GM21619 (cell line): ENCODE measurements at regions not wholly inside any gene's neighbourhood (a gene's known extent, or its start where the extent isn't known, plus 50 kb on each side); places are given as distances from the start of the nearest gene placed in this dataset.
"Not testable (repeated sequence)": the region's sequence is repeated elsewhere in the genome, so short reads cannot be mapped to it uniquely, and the experiment has no call there.

Source experiments
- ATAC-seq: cut with Tn5 transposase; IDR thresholded peaks from one replicate; pipeline ENCODE4 v1.9.1; 2021; ENCODE audit not compliant: unreplicated experiment

DNA sequence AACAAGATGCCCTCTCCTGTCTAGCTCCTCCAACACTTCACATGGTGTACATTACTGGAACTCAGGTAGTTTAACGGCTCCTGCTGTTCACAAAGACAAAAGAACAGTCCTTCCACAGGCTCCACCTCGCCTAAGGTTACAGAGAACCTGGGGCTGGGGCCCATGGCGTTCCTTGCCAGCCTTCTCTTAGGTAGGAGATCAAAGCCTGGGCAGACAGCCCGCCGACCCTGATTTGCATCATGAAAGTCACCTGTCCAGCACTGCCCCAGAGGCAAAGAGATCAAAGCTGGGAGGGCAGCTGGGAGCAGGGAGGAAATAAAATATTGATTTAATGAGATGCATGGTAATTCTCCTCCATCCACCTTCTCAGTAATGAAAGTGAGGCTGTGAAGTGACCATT lies 115.0 kb upstream of the SLIT3 start:
- no peak for ATAC-seq

DNA sequence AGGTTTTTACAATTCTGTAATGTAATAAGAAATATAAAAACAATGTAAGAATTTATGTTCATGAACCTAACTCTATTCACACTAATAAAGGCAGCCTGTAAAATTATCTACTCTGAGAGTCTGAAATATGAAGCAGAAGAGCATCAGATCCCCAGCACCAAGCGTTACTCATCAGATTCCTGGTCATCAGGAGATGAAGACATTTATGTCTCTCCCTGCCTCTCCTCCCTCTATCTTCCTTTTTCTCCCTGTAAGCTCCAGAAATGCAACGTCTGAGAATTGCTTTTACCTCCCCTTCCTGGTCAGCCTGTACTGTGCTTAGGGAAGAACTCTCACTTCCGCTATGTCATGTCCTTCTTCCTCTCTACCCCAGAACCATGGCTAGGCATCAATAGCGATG lies 114.4 kb upstream of the SLIT3 start:
- no peak for ATAC-seq

DNA sequence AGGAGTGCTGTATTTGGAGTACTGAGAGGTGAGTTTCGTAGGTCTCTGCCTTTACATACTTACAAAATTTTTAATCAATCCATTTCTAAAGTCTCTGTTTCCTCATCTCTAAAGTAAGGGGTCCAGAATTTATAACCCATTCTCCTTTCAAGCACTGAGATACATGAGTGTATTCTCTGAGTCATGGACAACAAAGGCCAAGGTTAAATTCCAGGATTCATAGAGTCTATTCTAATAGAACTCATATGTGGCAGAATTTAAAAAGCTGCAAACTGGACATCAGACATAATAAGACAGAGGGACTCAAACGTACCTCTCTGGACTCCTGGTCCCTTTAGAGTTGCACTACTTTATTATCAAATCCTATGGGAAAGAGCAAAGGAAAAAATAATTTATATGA lies 112.5 kb upstream of the SLIT3 start:
- ATAC-seq, result no peak

DNA sequence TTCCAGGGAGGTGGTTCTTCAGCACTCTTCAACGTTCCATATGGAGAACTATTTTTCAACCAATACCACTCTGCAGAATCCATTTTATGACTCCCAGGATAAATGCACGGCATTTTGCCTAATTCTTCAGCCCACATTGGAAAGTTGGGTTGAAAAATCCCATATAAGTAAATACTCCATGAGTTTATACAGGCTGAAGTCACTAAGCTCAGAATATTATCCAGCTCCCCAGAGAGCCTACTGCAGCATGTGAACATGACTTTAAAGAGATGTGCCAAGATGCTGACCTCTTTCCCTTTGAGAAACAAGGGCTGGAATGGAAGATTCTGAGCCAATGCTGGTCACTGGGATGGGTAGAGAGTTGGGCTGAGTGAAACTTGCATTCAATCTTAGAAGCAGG lies 111.9 kb upstream of the SLIT3 start:
- ATAC-seq, result no peak

DNA sequence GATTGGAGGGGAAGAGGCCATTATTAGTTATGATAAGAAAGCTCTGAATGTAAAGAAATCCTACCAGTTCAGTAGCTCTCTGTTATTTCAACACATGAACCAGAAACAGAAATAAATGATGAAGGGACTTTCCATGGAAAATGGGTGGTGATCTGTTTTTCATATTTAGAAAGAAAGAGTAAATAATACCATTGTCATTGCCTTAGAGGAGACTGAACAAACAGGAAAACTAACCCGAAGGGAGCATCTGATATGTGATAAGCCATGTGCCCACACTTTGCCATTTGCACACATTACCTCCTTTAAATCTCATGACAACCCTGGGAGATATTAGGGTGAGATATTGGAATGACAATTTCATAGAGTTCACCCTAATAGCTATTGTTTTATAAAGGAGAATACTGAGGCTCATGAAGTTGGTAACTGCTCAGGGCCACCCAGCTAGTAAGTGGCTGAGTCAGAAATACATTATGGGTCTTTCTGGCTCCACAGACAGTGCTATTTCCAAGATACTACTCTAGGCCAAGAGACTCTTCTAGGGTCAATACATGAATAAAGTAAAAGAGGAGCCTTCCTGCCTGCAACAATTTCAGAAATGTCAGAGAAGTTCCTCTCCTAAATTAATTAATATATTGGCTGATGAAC lies 111.0 kb upstream of the SLIT3 start:
- no peak for ATAC-seq

DNA sequence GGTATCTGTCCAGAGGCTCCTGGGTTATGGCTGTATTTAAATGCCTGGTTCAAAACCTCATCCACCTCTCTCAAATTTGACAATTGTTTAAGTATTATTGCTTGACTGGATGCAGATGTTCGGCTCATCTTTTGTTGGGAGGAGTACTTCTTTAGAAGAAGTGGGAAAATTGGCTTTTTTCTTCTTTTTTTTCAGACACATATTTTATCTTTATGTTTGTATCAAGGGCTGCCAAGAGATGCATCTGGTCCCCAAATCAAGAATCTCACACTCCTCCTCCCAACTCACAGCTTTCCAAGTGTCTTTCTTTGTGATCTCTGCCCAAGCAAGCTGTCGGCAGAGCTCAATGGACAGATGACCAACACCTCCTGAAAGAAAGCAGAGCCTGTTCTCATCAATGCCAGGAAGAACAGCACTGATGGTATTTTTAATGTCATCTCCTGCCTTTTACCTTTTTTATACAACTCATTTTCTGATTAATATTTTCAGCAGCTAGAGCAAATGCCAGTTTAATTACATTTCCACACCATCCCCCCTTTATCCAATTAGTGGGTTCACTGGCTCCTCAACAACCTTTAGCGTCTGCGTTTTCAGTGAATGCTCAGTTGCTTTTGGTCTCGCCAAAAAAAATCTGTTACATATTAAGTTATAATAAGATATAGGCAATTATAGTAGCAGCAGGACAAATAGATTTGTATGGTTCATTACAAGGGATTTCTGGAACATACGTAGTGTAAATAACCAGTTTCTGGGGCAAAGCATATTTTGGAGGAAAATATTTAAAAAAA lies 110.3 kb upstream of the SLIT3 start:
- ATAC-seq, result no peak

DNA sequence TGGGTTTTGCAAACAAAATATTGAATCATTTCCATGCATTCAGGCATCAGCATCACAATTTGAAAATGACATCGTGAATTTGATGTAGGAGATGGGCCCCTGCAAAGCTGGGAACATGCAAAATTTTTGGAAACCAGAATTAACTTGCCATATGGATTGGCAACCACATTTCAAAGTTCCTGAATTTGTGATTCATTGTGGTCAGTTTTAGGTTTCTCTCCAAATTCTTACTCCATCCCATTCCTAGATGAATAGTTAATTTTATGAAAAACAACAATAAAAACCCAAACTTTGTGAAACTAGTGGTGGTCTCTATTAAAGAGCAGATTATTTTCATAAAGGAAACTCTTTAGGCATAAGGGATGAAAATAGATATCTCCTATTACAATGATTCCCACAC lies 107.8 kb upstream of the SLIT3 start:
- ATAC-seq, result no peak

DNA sequence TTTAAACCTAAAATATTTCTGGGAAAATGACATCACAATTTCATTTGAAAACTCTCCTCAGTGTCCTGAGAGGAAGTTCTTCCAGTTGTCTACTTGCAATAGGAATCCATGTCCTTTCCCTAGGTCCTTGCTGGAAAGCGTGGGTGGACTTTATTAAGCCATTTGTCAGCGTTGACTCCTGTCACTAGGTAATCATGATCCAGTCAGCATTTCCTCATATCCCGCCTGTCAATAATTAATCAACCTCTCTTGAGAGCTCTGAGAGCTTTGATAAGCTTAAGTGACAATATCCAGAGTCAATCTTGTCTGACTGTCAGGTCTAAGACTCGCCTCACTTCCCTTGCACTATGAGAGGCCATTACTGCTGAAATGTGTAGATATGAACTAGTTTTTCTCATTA lies 107.2 kb upstream of the SLIT3 start:
- ATAC-seq, result no peak

DNA sequence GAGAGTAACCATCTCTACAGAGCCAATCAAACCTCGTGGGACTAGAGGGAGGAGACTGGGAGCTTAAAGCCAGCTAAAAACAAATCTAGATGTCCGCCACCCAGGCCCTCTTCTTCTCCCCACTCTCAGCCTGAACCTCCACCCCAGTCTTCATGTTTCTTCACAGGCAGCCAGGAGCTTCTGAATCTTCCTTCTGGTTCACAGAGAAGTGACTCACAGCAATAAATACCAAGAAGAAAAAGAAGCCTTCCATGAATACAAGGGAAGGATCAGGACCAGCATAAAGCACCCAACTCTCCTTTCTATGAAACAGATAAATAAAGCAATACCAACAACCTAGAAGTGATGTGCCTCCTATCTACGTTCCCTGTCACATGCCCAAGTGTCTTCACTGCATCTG lies 103.3 kb upstream of the SLIT3 start:
- no peak for ATAC-seq

DNA sequence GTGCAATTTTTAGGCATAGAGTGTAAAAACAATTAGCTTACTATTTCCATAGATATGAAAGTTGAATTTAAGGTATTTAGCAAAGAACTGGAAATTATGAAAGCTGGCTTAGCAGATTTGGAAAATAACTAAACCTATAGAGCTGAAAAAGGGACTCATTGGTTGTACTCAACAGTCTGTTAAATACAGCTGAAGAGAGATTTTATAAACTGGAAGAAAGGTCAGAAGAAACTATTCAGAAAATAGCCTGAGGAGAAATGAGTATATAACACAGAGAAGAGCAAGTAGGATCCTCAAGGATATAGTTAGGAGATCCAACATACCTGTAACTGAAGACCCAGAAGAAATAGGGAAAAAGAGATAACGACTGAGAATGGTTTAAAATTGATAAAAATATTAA lies 97.6 kb upstream of the SLIT3 start:
- no peak for ATAC-seq

DNA sequence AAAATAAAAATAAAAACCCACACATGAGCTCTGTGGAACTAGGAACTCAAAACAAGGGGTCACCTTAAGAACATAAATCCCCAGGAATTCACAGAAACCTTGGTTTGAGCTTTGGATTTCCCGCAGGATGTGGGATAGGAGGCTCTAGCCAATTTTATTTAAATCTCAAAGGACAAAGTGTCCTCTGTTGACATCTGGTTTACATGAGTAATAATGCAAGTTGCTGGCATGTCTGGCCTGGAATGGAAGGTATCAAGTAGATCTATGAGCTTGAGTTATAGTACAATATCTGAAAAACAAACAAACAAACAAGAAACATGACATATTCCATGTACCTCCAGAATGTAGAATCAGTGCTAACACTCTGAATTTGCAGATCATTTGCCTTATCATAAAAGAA lies 94.2 kb upstream of the SLIT3 start:
- no peak for ATAC-seq

DNA sequence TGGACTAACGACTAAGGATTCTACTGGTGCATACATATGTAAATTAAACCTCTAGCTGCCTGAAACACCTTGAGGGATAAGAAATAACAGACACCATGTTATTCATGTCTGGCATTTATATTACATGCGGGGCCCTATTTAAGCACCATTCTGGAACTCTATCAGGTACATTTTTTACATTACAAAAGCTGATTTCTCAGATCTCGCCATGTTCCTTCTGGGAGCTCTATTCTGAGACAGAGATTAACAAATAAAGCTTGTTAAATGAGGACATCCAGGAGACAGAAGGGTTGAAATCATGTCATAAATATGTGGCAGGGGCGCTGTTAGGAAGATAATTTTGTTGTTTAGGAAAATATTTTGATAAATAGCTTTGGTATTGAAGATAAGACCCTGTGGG lies 93.4 kb upstream of the SLIT3 start:
- no peak for ATAC-seq

DNA sequence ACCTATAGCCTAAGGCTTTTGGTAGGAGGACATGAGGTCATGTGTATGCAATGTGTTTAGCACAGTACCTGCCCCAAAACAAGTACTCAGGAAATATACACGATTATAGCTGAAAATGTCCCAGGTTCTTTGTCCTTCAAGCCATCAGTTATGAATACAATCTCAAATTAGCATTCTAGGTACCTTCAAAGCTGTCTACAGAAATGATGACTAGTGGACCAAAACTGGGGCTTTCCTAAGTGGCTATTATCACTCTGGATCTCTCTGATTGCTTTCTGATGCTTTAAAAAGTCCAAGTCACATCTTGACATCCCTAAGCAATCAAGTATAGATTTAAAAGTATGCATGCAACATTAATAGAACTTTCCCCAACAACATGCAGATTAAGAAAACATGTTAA lies 93.0 kb upstream of the SLIT3 start:
- no peak for ATAC-seq

DNA sequence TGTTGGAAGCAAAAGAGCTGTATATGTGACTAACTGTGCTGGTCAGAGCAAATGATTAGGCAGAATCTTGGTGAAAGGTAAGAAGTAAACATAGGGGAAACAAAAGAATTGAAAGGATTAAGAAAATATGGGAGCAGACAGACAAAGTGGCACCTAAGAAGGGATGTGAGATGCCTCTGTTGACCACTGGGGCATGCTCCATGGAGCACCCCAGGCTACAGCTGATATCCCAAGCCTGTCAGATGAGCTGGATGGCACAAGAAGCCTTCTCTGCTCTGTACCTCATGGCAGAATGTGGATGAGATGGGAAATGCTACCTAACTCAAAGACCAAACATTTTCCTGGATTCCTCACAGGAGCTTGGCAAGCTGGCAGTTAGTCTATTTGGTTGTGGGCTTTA lies 89.3 kb upstream of the SLIT3 start:
- ATAC-seq, result no peak

DNA sequence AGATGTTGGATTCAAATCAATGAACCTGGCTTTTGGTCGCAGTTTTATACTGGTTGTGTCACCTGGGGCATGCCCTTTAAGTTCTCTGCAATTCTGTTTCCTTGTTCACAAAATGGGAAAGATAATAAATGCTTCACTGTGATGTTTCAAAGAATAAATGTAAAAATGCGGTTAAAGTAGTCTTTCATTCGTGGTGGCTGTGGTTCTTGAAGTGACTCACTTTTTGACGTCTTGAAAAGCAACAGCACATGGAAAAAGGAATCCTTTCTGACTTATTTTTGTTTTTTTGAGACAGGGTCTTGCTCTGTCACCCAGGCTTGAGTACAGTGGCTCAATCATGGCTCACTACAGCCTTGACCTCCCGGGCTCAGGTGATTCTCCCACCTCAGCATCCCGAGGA lies 88.4 kb upstream of the SLIT3 start:
- ATAC-seq, result no peak

DNA sequence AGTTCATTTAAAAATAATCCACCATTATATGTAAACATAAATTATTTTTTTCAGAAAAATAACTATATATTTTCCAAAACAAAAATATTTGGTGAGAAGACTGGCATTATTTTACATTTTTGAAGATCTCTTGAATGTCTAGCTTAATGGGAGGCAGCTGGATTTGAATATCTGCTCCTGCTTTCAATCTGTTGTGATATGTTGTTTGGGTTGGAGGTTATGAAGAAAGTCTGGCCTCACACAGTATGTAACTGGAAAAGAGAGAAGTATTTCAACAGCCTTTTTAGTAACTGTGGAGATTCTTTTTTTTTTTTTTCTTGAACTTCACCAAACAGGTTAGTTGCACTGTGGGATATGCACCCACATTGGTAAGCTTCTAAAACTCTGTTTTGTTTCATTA lies 84.7 kb upstream of the SLIT3 start:
- no peak for ATAC-seq

DNA sequence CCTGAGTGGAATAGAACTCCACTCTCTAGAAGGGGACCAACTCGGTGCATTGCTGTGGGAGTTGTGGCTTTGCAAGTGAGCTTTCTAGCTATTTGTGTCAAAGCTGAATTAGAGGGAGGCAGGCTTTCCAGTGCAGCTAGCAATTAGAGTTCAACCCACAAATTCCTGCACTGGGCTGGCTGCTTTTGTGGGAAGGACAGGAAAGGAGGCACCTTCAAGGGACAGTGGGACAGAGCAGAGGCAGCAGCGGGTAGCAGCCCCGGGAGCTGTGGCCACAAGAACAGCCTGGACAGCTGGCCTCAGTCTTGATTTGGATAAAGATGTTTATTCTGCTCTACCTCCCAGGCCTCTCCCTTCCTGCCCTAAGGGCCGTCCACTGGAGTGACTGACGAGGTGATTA lies 83.7 kb upstream of the SLIT3 start:
- ATAC-seq, result no peak

DNA sequence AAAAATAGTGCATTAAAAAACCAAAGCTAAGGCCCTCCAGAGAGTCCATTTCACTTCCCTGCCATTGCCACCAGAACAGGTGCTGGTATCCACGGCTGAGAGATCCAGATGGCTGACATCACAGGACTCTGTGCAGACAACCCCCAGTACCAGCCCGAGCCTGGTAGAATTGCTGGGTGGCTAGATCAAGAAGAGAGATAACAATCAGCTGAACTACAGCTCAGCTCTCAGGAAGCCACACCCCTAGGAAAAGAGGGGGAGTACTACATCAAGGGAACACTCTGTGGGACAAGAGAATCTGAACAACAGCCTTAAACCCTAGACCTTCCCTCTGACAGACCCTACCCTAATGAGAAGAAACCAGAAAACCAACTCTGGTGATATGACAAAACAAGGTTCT lies 73.8 kb upstream of the SLIT3 start:
- no peak for ATAC-seq

DNA sequence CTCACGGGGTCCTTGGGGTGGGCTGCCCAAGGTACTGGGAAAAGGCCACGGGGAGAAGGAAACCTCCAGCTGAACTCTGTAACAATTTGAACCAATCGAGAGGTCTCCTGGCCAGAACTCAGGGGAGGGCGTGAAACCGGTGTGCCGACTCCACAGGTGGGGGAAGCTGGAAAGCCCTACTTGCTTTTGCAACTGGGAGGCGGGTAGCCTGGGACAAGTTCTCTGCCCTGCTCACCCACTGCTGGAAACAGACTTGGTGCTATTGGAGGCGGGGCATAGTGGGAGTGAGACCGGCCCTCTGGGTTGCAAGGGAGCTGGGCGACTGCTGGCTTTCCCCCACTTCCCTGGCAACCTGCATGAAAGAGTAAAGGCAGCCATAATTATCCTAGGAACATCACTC lies 73.2 kb upstream of the SLIT3 start:
- ATAC-seq, result no peak

DNA sequence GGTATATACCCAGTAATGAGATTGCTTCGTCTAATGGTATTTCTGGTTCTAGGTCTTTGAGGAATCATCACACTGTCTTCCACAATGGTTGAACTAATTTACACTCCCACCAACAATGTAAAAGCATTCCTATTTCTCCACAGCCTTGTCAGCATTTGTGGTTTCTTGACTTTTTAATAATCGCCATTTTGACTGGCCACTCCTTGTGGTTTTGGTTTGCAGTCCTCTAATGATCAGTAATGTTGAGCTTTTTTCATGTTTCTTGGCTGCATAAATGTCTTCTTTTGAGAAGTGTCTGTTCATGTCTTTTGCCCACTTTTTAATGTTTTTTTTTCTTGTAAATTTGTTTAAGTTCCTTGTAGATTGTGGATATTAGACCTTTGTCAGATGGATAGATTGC lies 70.9 kb upstream of the SLIT3 start:
- not testable (repeated sequence) for ATAC-seq

DNA sequence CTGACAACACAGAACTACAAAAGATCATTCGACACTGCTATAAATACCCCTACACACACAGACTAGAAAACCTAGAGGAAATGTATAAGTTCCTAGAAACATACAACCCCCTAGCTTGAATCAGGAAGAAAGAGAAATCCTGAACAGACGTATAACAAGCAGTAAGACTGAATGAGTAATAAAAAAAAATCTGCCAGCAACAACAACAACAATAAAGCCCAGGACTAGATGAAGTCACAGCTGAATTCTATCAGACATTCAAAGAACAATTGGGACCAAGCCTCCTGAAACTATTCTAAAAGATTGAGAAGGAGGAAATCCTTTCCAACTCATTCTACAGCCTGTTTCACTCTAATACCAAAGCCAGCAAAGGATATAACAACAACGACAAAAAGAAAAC lies 68.2 kb upstream of the SLIT3 start:
- no peak for ATAC-seq

DNA sequence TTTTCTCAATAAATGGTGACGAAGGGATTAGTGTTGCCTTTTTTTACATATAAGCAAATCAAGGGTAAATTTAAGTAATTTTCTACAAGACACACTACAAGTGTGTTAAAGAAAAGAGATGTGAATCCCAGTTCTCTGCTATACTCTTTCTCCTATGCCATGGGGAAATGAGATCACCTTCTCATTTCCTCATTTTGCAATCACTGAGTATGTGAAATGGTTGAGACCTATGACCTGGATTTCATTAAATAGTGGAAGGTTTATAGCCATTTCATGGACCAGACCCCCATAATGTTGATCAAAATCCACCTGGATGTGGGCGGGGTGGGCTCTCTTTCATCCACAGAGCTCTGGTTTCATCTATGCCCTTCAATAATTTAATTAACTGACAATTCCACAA lies 66.9 kb upstream of the SLIT3 start:
- ATAC-seq, result no peak

DNA sequence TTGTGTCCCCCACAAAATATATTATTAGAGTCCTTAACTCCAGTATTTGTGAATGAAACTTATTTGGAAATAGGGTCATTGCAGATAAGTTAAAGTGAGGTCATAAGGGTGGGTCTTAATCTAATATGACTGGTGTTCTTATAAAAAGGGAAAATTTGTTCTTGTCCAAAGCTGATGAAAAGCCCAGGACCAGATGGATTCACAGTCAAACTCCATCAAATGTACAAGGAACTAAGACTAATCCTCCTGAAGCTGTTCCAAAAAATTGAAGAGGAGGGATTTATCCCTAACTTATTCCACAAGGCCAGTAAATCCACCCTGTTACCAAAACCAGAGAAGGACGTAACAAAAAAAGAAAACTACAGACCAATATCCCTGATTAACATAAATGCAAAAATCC lies 56.4 kb upstream of the SLIT3 start:
- ATAC-seq, result no peak
